Ishikawa (cell line): ENCODE measurements at regions not wholly inside any gene's neighbourhood (a gene's known extent, or its start where the extent isn't known, plus 50 kb on each side); places are given as distances from the start of the nearest gene placed in this dataset.

ENCODE experiments used
- CREB1 ChIP-seq: IDR thresholded peaks from 2 replicates; pipeline ENCODE4 v1.6.1; 2012; ENCODE audit warnings: low read depth
- EGR1 ChIP-seq: IDR thresholded peaks from 2 replicates; pipeline ENCODE4 v1.6.1; 2012
- EP300 ChIP-seq: IDR thresholded peaks from 2 replicates; pipeline ENCODE4 v1.6.1; 2012; ENCODE audit warnings: borderline replicate concordance
- NFIC ChIP-seq: IDR thresholded peaks from 2 replicates; pipeline ENCODE4 v1.6.1; 2012
- RAD21 ChIP-seq: IDR thresholded peaks from 2 replicates; pipeline ENCODE4 v1.6.1; 2012; ENCODE audit warnings: low read depth
- TAF1 ChIP-seq: IDR thresholded peaks from 2 replicates; pipeline ENCODE4 v1.6.1; 2012; ENCODE audit warnings: low read depth, mild to moderate bottlenecking
- YY1 ChIP-seq: IDR thresholded peaks from 2 replicates; pipeline ENCODE4 v1.6.1; 2012; ENCODE audit warnings: low read depth
- ZBTB7A ChIP-seq: IDR thresholded peaks from 2 replicates; pipeline ENCODE4 v1.6.1; 2012; ENCODE audit warnings: low read depth
- TF ChIP-seq, protein P1 (sequence below): IDR thresholded peaks from 2 replicates; pipeline ENCODE4 v1.6.1; 2012
- TF ChIP-seq, protein P2 (sequence below): IDR thresholded peaks from 2 replicates; pipeline ENCODE4 v1.6.1; 2012; ENCODE audit warnings: low read depth, mild to moderate bottlenecking
- TF ChIP-seq, protein P3 (sequence below): IDR thresholded peaks from 2 replicates; pipeline ENCODE4 v1.6.1; 2012

DNA sequence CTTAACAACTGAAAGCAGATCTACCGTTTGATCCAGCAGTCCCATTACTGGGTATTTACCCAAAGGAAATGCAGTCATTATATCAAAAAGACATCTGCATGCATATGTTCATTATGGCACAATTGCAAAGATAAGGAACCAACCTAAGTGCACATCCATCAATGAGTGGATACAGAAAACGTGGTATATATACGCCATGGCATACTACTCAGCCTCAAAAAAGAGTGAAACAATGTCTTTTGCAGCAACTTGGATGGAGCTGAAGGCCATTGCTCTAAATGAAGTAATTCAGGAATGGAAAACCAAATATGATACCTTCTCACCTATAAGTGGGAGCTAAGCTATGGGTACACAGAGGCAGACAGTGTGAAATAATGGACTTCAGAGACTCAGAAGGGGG, 169.3 kb downstream of the ZBTB18 start:
- TF ChIP-seq ZBTB7A, result no peak
- no peak for TF ChIP-seq NFIC
- no peak for TF ChIP-seq YY1
- TF ChIP-seq, protein P1, sequence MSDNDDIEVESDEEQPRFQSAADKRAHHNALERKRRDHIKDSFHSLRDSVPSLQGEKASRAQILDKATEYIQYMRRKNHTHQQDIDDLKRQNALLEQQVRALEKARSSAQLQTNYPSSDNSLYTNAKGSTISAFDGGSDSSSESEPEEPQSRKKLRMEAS, result no peak
- TF ChIP-seq, protein P2, sequence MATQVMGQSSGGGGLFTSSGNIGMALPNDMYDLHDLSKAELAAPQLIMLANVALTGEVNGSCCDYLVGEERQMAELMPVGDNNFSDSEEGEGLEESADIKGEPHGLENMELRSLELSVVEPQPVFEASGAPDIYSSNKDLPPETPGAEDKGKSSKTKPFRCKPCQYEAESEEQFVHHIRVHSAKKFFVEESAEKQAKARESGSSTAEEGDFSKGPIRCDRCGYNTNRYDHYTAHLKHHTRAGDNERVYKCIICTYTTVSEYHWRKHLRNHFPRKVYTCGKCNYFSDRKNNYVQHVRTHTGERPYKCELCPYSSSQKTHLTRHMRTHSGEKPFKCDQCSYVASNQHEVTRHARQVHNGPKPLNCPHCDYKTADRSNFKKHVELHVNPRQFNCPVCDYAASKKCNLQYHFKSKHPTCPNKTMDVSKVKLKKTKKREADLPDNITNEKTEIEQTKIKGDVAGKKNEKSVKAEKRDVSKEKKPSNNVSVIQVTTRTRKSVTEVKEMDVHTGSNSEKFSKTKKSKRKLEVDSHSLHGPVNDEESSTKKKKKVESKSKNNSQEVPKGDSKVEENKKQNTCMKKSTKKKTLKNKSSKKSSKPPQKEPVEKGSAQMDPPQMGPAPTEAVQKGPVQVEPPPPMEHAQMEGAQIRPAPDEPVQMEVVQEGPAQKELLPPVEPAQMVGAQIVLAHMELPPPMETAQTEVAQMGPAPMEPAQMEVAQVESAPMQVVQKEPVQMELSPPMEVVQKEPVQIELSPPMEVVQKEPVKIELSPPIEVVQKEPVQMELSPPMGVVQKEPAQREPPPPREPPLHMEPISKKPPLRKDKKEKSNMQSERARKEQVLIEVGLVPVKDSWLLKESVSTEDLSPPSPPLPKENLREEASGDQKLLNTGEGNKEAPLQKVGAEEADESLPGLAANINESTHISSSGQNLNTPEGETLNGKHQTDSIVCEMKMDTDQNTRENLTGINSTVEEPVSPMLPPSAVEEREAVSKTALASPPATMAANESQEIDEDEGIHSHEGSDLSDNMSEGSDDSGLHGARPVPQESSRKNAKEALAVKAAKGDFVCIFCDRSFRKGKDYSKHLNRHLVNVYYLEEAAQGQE, result no peak
- TF ChIP-seq CREB1, result no peak
- no peak for TF ChIP-seq RAD21
- TF ChIP-seq, protein P3, sequence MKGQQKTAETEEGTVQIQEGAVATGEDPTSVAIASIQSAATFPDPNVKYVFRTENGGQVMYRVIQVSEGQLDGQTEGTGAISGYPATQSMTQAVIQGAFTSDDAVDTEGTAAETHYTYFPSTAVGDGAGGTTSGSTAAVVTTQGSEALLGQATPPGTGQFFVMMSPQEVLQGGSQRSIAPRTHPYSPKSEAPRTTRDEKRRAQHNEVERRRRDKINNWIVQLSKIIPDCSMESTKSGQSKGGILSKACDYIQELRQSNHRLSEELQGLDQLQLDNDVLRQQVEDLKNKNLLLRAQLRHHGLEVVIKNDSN, result no peak
- no peak for TF ChIP-seq EP300
- TF ChIP-seq EGR1, result no peak
- no peak for TF ChIP-seq TAF1
